ENCODE measurements at regions not wholly inside any gene's neighbourhood (a gene's known extent, or its start where the extent isn't known, plus 50 kb on each side); places are given as distances from the start of the nearest gene placed in this dataset.

- TF ChIP-seq EP300 (IDR thresholded peaks at IDR 0.05) = no peak
- TF ChIP-seq CTCF (IDR thresholded peaks at IDR 0.05) = no peak
- TF ChIP-seq POLR2A (IDR thresholded peaks at IDR 0.05) = no peak
These were observed 895.9 kb downstream of the TRIML1 start for GRCh38 chr4:189035091-189035490.
